Testis (tissue), 2 donors: ENCODE measurements at regions not wholly inside any gene's neighbourhood (a gene's known extent, or its start where the extent isn't known, plus 50 kb on each side); places are given as distances from the start of the nearest gene placed in this dataset.
"Not testable (repeated sequence)": the region's sequence is repeated elsewhere in the genome, so short reads cannot be mapped to it uniquely, and the experiment has no call there.

Experiments
- DNase-seq: peaks from one replicate; pipeline ENCODE4 v3.0.0-alpha.2; 2019
- H3K27ac ChIP-seq, 2 donors: fragments of 200-600 bp; sonication (generic); one replicate each; pipeline ENCODE4 v1.5.1; 2019
- H3K27me3 ChIP-seq: fragments of 200-600 bp; sonication (generic); one replicate; pipeline ENCODE4 v1.5.1; 2019
- H3K36me3 ChIP-seq: fragments of 200-600 bp; sonication (generic); one replicate; pipeline ENCODE4 v1.5.1; 2017; ENCODE audit warnings: low read depth; ENCODE audit errors: missing control alignments
- H3K4me1 ChIP-seq: fragments of 200-600 bp; sonication (generic); one replicate; pipeline ENCODE4 v1.5.1; 2019
- H3K4me3 ChIP-seq, 2 donors: fragments of 200-600 bp; sonication (generic); one replicate each; pipeline ENCODE4 v1.5.1; 2017 to 2019
- H3K9me3 ChIP-seq: fragments of 200-600 bp; sonication (generic); one replicate; pipeline ENCODE4 v1.5.1; 2017
- POLR2A ChIP-seq: fragments of 450-650 bp; IDR thresholded peaks from one replicate; pipeline ENCODE4 v1.6.1; 2017; ENCODE audit warnings: antibody characterized with exemption, mild to moderate bottlenecking, moderate library complexity
- WGBS, 2 donors: methylation state at CpG; one replicate each; pipeline ENCODE4 v1.1.5; 2018; 5-methylcytosine and 5-hydroxymethylcytosine counted together
- intact Hi-C: fragments of 100-400 bp; cut with DNase I; formaldehyde crosslinking; loops from one replicate; pipeline ENCODE4 v1.15.1; 2023; ENCODE audit warnings: low total_unique reads
- TF ChIP-seq, protein P1 (sequence below), 3 experiments: fragments of 450-650 bp in 2 of 3; fragments of 200-600 bp in 1 of 3; sonication (generic) in 1 of 3; IDR thresholded peaks; one replicate each; pipeline ENCODE4 v1.5.1; 2016 to 2019; ENCODE audit warnings: antibody characterized with exemption in 3 of 3, mild to moderate bottlenecking in 2 of 3, moderate library complexity in 1 of 3

DNA sequence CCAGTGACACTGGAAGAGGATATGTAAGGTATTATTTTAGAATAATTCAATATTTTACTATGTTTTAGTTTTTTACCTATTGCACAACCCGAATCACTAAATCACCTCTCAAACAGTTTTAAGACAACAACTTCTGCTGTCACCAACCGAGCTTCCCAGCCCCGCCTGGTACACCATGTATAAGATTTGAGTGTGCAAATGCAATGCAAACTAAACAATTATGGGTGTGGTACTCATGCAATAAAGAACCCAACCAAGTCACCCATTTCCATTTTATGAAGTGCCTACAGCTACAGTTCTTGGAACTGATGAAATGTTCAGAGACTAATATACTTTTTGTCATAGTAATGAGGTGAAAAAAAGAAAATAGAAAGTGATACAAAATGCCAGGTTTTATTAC lies 256.2 kb downstream of the TAFA4 start:
- H3K27ac ChIP-seq = no peak overlapping the region
- TF ChIP-seq POLR2A = no peak
- no peaks in the 10 kb centered on the region for H3K27me3 ChIP-seq
- H3K9me3 ChIP-seq = no peaks in the 10 kb centered on the region
- H3K4me3 ChIP-seq = no peak overlapping the region
- intact Hi-C loops = no loop called here
- H3K36me3 ChIP-seq = no peaks in the 10 kb centered on the region
- no peaks in the 10 kb centered on the region for H3K4me1 ChIP-seq
- no peak for DNase-seq
- 89 to 90% methylated on average over 3 of the region's 3 CpGs for WGBS, 2 donors

DNA sequence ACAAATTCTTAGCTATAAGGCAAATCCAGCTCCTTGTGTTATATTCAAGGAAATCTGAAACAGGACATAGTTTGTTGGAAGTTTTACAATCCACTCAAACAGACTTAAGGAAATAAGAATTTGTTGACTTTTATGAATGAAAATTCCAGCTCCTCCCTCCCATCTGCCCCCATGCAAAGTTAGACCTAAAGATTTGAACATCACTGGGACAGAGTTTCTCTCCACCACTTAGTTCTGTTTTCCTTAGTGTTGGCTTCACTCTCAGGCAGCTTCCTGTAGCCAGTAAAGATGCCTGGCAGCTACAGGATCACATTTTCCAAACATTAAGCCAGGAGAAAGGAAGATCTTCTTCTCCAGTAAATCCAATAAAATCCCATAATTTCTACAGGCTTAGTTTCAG lies 265.0 kb downstream of the TAFA4 start:
- Histone ChIP-seq H3K4me3 (no peak overlapping the region), H3K27me3 (no peaks in the 10 kb centered on the region), H3K9me3 (no peaks in the 10 kb centered on the region), H3K4me1 (no peaks in the 10 kb centered on the region), H3K27ac (no peak overlapping the region), H3K36me3 (no peaks in the 10 kb centered on the region)
- TF ChIP-seq, protein P1, sequence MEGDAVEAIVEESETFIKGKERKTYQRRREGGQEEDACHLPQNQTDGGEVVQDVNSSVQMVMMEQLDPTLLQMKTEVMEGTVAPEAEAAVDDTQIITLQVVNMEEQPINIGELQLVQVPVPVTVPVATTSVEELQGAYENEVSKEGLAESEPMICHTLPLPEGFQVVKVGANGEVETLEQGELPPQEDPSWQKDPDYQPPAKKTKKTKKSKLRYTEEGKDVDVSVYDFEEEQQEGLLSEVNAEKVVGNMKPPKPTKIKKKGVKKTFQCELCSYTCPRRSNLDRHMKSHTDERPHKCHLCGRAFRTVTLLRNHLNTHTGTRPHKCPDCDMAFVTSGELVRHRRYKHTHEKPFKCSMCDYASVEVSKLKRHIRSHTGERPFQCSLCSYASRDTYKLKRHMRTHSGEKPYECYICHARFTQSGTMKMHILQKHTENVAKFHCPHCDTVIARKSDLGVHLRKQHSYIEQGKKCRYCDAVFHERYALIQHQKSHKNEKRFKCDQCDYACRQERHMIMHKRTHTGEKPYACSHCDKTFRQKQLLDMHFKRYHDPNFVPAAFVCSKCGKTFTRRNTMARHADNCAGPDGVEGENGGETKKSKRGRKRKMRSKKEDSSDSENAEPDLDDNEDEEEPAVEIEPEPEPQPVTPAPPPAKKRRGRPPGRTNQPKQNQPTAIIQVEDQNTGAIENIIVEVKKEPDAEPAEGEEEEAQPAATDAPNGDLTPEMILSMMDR (IDR thresholded peaks at IDR 0.05) = no peak
- TF ChIP-seq POLR2A = no peak
- intact Hi-C loops = no loop called here
- DNase-seq = no peak

DNA sequence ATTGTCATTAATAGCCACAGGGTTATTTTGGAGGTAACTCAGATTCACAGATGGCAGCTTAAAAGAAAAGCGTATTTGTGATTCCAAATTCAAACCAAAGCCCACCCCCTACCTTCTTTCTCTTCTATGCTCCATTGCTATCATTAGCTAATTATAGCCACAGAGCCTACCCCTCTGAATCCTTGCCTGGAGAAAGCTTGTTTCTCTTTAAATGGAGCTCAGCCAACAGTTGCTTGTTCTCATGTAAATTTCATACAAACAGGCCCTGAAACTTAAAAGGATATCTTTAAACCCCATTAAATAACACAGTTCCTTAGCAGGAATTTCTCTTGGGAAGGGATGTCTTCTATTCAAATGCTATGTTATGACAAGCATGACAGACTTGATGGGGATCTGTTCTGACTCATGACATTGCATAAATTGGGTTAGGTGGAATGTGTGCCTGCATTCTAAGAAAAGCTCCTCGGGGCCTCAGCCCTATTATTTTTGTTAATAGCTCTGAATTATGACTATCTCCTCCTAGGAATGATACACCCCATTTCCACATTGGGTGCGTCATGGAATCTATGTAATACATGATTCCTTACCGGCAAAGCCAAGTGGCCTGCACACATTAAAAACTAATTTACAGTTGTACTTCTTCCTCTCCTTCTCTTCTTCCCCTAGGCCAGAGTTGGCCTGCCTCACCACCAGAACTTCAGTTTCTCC lies 265.8 kb downstream of the TAFA4 start:
- Histone ChIP-seq H3K4me3 (no peak overlapping the region), H3K36me3 (no peaks in the 10 kb centered on the region), H3K27me3 (no peaks in the 10 kb centered on the region), H3K4me1 (no peaks in the 10 kb centered on the region), H3K9me3 (no peaks in the 10 kb centered on the region), H3K27ac (no peak overlapping the region)
- intact Hi-C loops = no loop called here
- TF ChIP-seq, protein P1 (IDR thresholded peaks at IDR 0.05) = no peak
- no peak for TF ChIP-seq POLR2A
- 74 to 79% methylated on average over 4 of the region's 4 CpGs for WGBS, 2 donors
- no peak for DNase-seq

DNA sequence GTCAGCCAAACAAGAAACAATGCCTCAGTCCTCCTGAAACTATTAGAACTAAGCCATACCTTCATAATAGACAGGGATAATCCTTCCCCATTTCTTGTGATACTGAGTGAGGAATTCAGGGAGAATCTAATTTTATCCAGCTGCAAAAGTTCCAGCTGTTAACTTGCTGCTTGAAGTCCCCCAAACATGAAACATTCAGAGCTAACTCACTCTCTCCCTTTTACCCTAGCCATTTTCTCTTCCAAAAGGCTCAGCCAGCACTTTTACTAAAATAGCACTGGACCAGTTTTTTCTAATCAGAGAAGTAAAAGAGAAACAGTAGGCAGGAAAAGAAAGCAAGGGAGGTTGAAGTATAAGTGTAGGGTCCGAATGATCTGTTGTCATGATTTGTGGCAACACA lies 268.1 kb downstream of the TAFA4 start:
- no peak overlapping the region for H3K4me3 ChIP-seq
- H3K9me3 ChIP-seq = no peaks in the 10 kb centered on the region
- intact Hi-C loops = no loop called here
- TF ChIP-seq, protein P1 (IDR thresholded peaks at IDR 0.05) = no peak
- TF ChIP-seq POLR2A = no peak
- no peaks in the 10 kb centered on the region for H3K36me3 ChIP-seq
- H3K27me3 ChIP-seq = no peaks in the 10 kb centered on the region
- H3K27ac ChIP-seq = no peak overlapping the region
- 36 to 39% methylated on average over 1 of the region's 1 CpG for WGBS, 2 donors
- DNase-seq = no peak
- H3K4me1 ChIP-seq = no peaks in the 10 kb centered on the region

DNA sequence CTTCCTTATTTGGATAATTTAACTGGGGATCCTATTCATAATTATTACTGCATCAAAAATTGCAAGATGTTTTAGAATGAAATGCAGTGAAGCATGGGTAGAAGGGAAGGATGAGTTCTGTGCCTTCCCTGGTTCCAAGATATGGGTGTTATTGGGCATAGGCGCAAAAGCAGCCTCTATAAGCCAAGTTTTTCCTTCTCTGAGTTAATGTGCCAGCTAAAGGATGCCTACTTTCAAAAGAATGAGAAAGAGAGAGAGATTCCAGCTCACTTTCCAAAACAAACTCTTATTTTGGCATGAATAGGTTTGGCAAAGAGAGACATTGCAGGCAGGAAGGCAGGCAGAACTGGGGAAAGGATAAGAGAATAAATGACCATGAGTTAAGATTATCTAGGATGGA lies 270.2 kb downstream of the TAFA4 start:
- Histone ChIP-seq H3K36me3 (no peaks in the 10 kb centered on the region), H3K27me3 (no peaks in the 10 kb centered on the region), H3K4me3 (no peak overlapping the region), H3K27ac (no peak overlapping the region), H3K9me3 (no peaks in the 10 kb centered on the region), H3K4me1 (no peaks in the 10 kb centered on the region)
- no peak for DNase-seq
- intact Hi-C loops = no loop called here
- TF ChIP-seq, protein P1 (IDR thresholded peaks at IDR 0.05) = no peak
- no peak for TF ChIP-seq POLR2A
- WGBS, 2 donors = 94 to 97% methylated on average over 1 of the region's 1 CpG

DNA sequence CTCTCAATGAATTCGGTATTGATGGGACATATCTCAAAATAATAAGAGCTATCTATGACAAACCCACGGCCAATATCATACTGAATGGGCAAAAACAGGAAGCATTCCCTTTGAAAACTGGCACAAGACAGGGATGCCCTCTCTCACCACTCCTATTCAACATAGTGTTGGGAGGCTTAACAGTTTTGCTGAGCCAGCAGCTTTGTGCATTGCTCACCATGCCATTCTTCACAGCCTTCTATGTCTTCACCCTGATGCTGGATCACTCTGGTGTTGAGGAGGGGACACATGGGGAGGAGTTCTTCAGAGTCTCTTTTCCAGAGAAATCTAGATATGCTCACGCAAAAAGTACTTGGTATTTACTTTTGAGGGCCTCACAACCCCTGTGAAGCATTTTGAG lies 281.7 kb downstream of the TAFA4 start:
- H3K27ac ChIP-seq, H3K9me3 ChIP-seq, H3K36me3 ChIP-seq, H3K4me1 ChIP-seq, H3K27me3 ChIP-seq, intact Hi-C loops, DNase-seq, H3K4me3 ChIP-seq: not testable (repeated sequence)
- WGBS, 2 donors = 90 to 91% methylated on average over 3 of the region's 3 CpGs
